Tibial nerve (tissue), 4 donors: ENCODE measurements at regions not wholly inside any gene's neighbourhood (a gene's known extent, or its start where the extent isn't known, plus 50 kb on each side); places are given as distances from the start of the nearest gene placed in this dataset.

Experiments
- EP300 ChIP-seq, 2 donors: sonication (generic); formaldehyde crosslinking; IDR thresholded peaks; one replicate each; pipeline ENCODE4 v1.6.1; 2017; ENCODE audit warnings: antibody characterized with exemption in 2 of 2, mild to moderate bottlenecking in 1 of 2
- TF ChIP-seq, protein P1 (sequence below), 5 experiments: fragments of 200-600 bp in 3 of 5; fragments of 450-650 bp in 2 of 5; sonication (generic) in 3 of 5; IDR thresholded peaks; one replicate each; pipeline ENCODE4 v1.5.1; 2016 to 2019; ENCODE audit warnings: antibody characterized with exemption in 5 of 5, mild to moderate bottlenecking in 3 of 5, moderate library complexity in 2 of 5

GRCh38 chr2:144159240-144159639 is 360.7 kb downstream of the ZEB2 start:
- TF ChIP-seq, protein P1, sequence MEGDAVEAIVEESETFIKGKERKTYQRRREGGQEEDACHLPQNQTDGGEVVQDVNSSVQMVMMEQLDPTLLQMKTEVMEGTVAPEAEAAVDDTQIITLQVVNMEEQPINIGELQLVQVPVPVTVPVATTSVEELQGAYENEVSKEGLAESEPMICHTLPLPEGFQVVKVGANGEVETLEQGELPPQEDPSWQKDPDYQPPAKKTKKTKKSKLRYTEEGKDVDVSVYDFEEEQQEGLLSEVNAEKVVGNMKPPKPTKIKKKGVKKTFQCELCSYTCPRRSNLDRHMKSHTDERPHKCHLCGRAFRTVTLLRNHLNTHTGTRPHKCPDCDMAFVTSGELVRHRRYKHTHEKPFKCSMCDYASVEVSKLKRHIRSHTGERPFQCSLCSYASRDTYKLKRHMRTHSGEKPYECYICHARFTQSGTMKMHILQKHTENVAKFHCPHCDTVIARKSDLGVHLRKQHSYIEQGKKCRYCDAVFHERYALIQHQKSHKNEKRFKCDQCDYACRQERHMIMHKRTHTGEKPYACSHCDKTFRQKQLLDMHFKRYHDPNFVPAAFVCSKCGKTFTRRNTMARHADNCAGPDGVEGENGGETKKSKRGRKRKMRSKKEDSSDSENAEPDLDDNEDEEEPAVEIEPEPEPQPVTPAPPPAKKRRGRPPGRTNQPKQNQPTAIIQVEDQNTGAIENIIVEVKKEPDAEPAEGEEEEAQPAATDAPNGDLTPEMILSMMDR (IDR thresholded peaks at IDR 0.05) = no peak
- no peak for TF ChIP-seq EP300 (IDR thresholded peaks at IDR 0.05)
